Endodermal cell (in vitro differentiated cells): ENCODE measurements at regions not wholly inside any gene's neighbourhood (a gene's known extent, or its start where the extent isn't known, plus 50 kb on each side); places are given as distances from the start of the nearest gene placed in this dataset.

Experiments used
- DNase-seq: peaks from one replicate; pipeline ENCODE4 v3.0.0-alpha.2; 2017
- H3K27ac ChIP-seq: 2 replicates; pipeline ENCODE4 v1.5.1; 2013; ENCODE audit warnings: mild to moderate bottlenecking, low read depth, low read length, moderate library complexity
- H3K27me3 ChIP-seq: 2 replicates; pipeline ENCODE4 v1.6.1; 2013; ENCODE audit warnings: mild to moderate bottlenecking, low read length, moderate library complexity; ENCODE audit not compliant: insufficient read depth, control insufficient read depth, poor library complexity, severe bottlenecking
- H3K36me3 ChIP-seq: 2 replicates; pipeline ENCODE4 v1.7.0; 2013; ENCODE audit warnings: mild to moderate bottlenecking, low read length, moderate library complexity; ENCODE audit not compliant: control insufficient read depth, insufficient read depth
- H3K4me1 ChIP-seq: one replicate; pipeline ENCODE4 v1.7.0; 2013; ENCODE audit warnings: low read length; ENCODE audit not compliant: control insufficient read depth, insufficient read depth
- H3K4me3 ChIP-seq: 2 replicates; pipeline ENCODE4 v1.5.1; 2013; ENCODE audit warnings: mild to moderate bottlenecking, low read length, moderate library complexity
- H3K9ac ChIP-seq: 2 replicates; pipeline ENCODE4 v1.6.1; 2013; ENCODE audit warnings: mild to moderate bottlenecking, low read length, moderate library complexity; ENCODE audit not compliant: poor library complexity, severe bottlenecking; ENCODE audit errors: extremely low read depth
- H3K9me3 ChIP-seq: 2 replicates; pipeline ENCODE4 v1.6.1; 2013; ENCODE audit warnings: mild to moderate bottlenecking, low read length, moderate library complexity; ENCODE audit not compliant: control insufficient read depth
- H3K27ac Mint-ChIP-seq: 2 replicates; pipeline ENCODE4 v1.8.0; 2020; ENCODE audit warnings: mixed read lengths
- H3K27me3 Mint-ChIP-seq: 2 replicates; pipeline ENCODE4 v1.8.0; 2021; ENCODE audit warnings: mild to moderate bottlenecking, mixed read lengths; ENCODE audit not compliant: insufficient read depth
- H3K36me3 Mint-ChIP-seq: 2 replicates; pipeline ENCODE4 v1.8.0; 2020; ENCODE audit warnings: low read depth, mixed read lengths
- H3K4me1 Mint-ChIP-seq: 2 replicates; pipeline ENCODE4 v1.8.0; 2020; ENCODE audit warnings: mixed read lengths
- H3K4me3 Mint-ChIP-seq: 2 replicates; pipeline ENCODE4 v1.8.0; 2020; ENCODE audit warnings: mild to moderate bottlenecking, moderate library complexity, mixed read lengths
- H3K9me3 Mint-ChIP-seq: 2 replicates; pipeline ENCODE4 v1.8.0; 2020; ENCODE audit warnings: mild to moderate bottlenecking, mixed read lengths
- CTCF ChIP-seq: fragments of 200-600 bp; sonication (generic); conservative IDR thresholded peaks from 2 replicates; pipeline ENCODE4 v1.5.0; 2021; ENCODE audit warnings: antibody characterized with exemption, mild to moderate bottlenecking
- WGBS, 2 experiments: methylation state at CpG; one replicate each; pipeline versions ENCODE4 v1.1.5 to v1.1.7; 2013; ENCODE audit warnings: missing lambda C conversion rate in 2 of 2, mixed read lengths in 1 of 2; ENCODE audit not compliant: insufficient coverage in 1 of 2, insufficient read length in 1 of 2; 5-methylcytosine and 5-hydroxymethylcytosine counted together

GRCh38 chr9:4420351-4420750 lies 69.9 kb upstream of the SLC1A1 start:
- no peak overlapping the region for H3K4me3 Mint-ChIP-seq
- H3K4me3 ChIP-seq: no peak overlapping the region
- H3K27ac ChIP-seq: no peak overlapping the region
- H3K9ac ChIP-seq: no peak overlapping the region
- no peak overlapping the region for H3K27ac Mint-ChIP-seq
- no peaks in the 10 kb centered on the region for H3K9me3 Mint-ChIP-seq
- peaks cover 37% of the 10 kb centered on the region for H3K4me1 Mint-ChIP-seq
- H3K27me3 ChIP-seq: peaks cover 63% of the 10 kb centered on the region
- H3K36me3 ChIP-seq: no peaks in the 10 kb centered on the region
- DNase-seq: no peak
- no peak for TF ChIP-seq CTCF
- 84 to 86% methylated on average over 5 to 6 of the region's 6 CpGs for WGBS, 2 experiments
- peaks cover 71% of the 10 kb centered on the region for H3K27me3 Mint-ChIP-seq
- no peaks in the 10 kb centered on the region for H3K36me3 Mint-ChIP-seq
- H3K9me3 ChIP-seq: no peaks in the 10 kb centered on the region
- H3K4me1 ChIP-seq: peaks cover 4% of the 10 kb centered on the region

GRCh38 chr9:4417578-4418325 lies 72.5 kb upstream of the SLC1A1 start:
- Histone ChIP-seq H3K9ac (no peak overlapping the region), H3K36me3 (no peaks in the 10 kb centered on the region), H3K4me1 (peaks cover 18% of the 10 kb centered on the region), H3K27ac (no peak overlapping the region), H3K27me3 (peaks cover 50% of the 10 kb centered on the region), H3K4me3 (no peak overlapping the region), H3K9me3 (no peaks in the 10 kb centered on the region)
- no peak overlapping the region for H3K4me3 Mint-ChIP-seq
- H3K36me3 Mint-ChIP-seq: no peaks in the 10 kb centered on the region
- peaks cover 58% of the 10 kb centered on the region for H3K27me3 Mint-ChIP-seq
- 78 to 95% methylated on average over 1 to 2 of the region's 2 CpGs for WGBS, 2 experiments
- peaks cover 39% of the 10 kb centered on the region for H3K4me1 Mint-ChIP-seq
- H3K9me3 Mint-ChIP-seq: no peaks in the 10 kb centered on the region
- TF ChIP-seq CTCF: no peak
- no peak overlapping the region for H3K27ac Mint-ChIP-seq
- no peak for DNase-seq

- DNase-seq: no peak
- H3K9me3 ChIP-seq: no peaks in the 10 kb centered on the region
- H3K4me1 Mint-ChIP-seq: peaks cover 32% of the 10 kb centered on the region
Measured at GRCh38 chr9:4416467-4416866, 73.8 kb upstream of the SLC1A1 start.

More at GRCh38 chr9:4416467-4416866, 73.8 kb upstream of the SLC1A1 start:
- Mint-ChIP-seq H3K36me3 (no peaks in the 10 kb centered on the region), H3K9me3 (no peaks in the 10 kb centered on the region), H3K27me3 (peaks cover 53% of the 10 kb centered on the region), H3K4me3 (no peak overlapping the region), H3K27ac (no peak overlapping the region)
- no peak overlapping the region for H3K27ac ChIP-seq
- TF ChIP-seq CTCF: no peak
- H3K9ac ChIP-seq: no peak overlapping the region
- no peaks in the 10 kb centered on the region for H3K36me3 ChIP-seq
- H3K4me3 ChIP-seq: no peak overlapping the region
- peaks cover 18% of the 10 kb centered on the region for H3K4me1 ChIP-seq
- WGBS, 2 experiments: 89% methylated on average over 1 of the region's 1 CpG; no CpG with 5 or more reads in 1 of the 2 experiments
- H3K27me3 ChIP-seq: peaks cover 50% of the 10 kb centered on the region
